H1 (cell line): ENCODE measurements at regions not wholly inside any gene's neighbourhood (a gene's known extent, or its start where the extent isn't known, plus 50 kb on each side); places are given as distances from the start of the nearest gene placed in this dataset.

Experiments used
- CTCF ChIA-PET: fragments of 300-600 bp; sonication (Branson Sonifier 250); formaldehyde crosslinking; loops from one replicate; lab custom pipeline; 2021; ENCODE audit not compliant: partially characterized antibody; lab: Charles Lee
- POLR2A ChIA-PET: fragments of 300-600 bp; sonication (Branson Sonifier 250); formaldehyde crosslinking; loops from one replicate; lab custom pipeline; 2021; ENCODE audit warnings: inconsistent platforms; ENCODE audit not compliant: partially characterized antibody; lab: Charles Lee
- DNase-seq, 2 experiments: peaks; one replicate each; pipeline versions ENCODE4 v3.0.0 to v3.0.0-alpha.2; 2010 to 2022; ENCODE audit warnings: low spot score in 2 of 2, low read depth in 1 of 2, mixed read lengths in 1 of 2
- FAIRE-seq: peaks from 2 replicates; lab custom pipeline; 2011; peaks lifted over from hg19 to GRCh38; lab: Jason Lieb, UNC
- H2AFZ ChIP-seq: 2 replicates; pipeline ENCODE4 v1.8.1; 2012; ENCODE audit warnings: low read length, inconsistent platforms
- H2AK5ac ChIP-seq: 2 replicates; pipeline ENCODE4 v1.6.1; 2013; ENCODE audit warnings: low read depth, low read length
- H2BK120ac ChIP-seq: replicated peaks from 2 replicates; pipeline ENCODE3; 2013; ENCODE audit warnings: low read depth, low read length, inconsistent platforms
- H2BK12ac ChIP-seq: 2 replicates; pipeline ENCODE4 v1.6.1; 2013; ENCODE audit warnings: low read depth, low read length
- H2BK15ac ChIP-seq: 2 replicates; pipeline ENCODE4 v1.6.1; 2013; ENCODE audit warnings: low read length
- H2BK20ac ChIP-seq: 2 replicates; pipeline ENCODE4 v1.6.1; 2013; ENCODE audit warnings: low read length
- H2BK5ac ChIP-seq: 2 replicates; pipeline ENCODE4 v1.6.1; 2013; ENCODE audit warnings: low read depth, low read length
- H3K14ac ChIP-seq: 2 replicates; pipeline ENCODE4 v1.6.1; 2013; ENCODE audit warnings: inconsistent platforms; ENCODE audit not compliant: insufficient read length
- H3K18ac ChIP-seq: 2 replicates; pipeline ENCODE4 v1.6.1; 2013; ENCODE audit warnings: low read length; ENCODE audit errors: extremely low read depth
- H3K23ac ChIP-seq: 2 replicates; pipeline ENCODE4 v1.6.1; 2013; ENCODE audit warnings: inconsistent platforms; ENCODE audit not compliant: insufficient read length
- H3K23me2 ChIP-seq: 2 replicates; pipeline ENCODE4 v1.6.1; 2013; ENCODE audit warnings: low read depth, low read length
- H3K27ac ChIP-seq: 2 replicates; pipeline ENCODE4 v1.6.1; 2011; ENCODE audit warnings: low read depth, low read length, inconsistent platforms
- H3K27me3 ChIP-seq, 4 experiments: replicated peaks in 1 of 4; 1 replicate in 1 of 4; 2 replicates in 3 of 4; pipeline versions ENCODE4 v1.6.1 to v1.8.1; 2011 to 2013; ENCODE audit warnings: low read length in 3 of 4, mild to moderate bottlenecking in 3 of 4, inconsistent platforms in 2 of 4, mixed read lengths in 2 of 4, moderate library complexity in 1 of 4; ENCODE audit not compliant: control insufficient read depth in 3 of 4, insufficient read depth in 3 of 4; ENCODE audit errors: extremely low read depth in 1 of 4
- H3K36me3 ChIP-seq, 4 experiments: 2 replicates each; pipeline versions ENCODE4 v1.6.1 to v1.8.1; 2011 to 2013; ENCODE audit warnings: mild to moderate bottlenecking in 4 of 4, low read length in 3 of 4, moderate library complexity in 2 of 4, control low read depth in 1 of 4, inconsistent platforms in 1 of 4; ENCODE audit not compliant: insufficient read depth in 4 of 4, control insufficient read depth in 2 of 4
- H3K4ac ChIP-seq: replicated peaks from 2 replicates; pipeline ENCODE3; 2013; ENCODE audit warnings: low read length, low read depth, mixed read lengths, inconsistent platforms; ENCODE audit not compliant: insufficient read length
- H3K4me1 ChIP-seq, 4 experiments: replicated peaks in 1 of 4; 1 replicate in 1 of 4; 2 replicates in 3 of 4; pipeline versions ENCODE4 v1.6.1 to v1.8.1; 2011 to 2013; ENCODE audit warnings: low read length in 3 of 4, inconsistent platforms in 2 of 4, mixed read lengths in 1 of 4; ENCODE audit not compliant: insufficient read depth in 4 of 4, control insufficient read depth in 3 of 4
- H3K4me2 ChIP-seq, 2 experiments: 2 replicates each; pipeline versions ENCODE4 v1.6.1 to v1.8.1; 2011 to 2013; ENCODE audit warnings: low read depth in 2 of 2, low read length in 2 of 2, control low read depth in 1 of 2, inconsistent platforms in 1 of 2, mild to moderate bottlenecking in 1 of 2; ENCODE audit not compliant: insufficient read depth in 1 of 2
- H3K4me3 ChIP-seq, 4 experiments: fragments of 200-600, 300-600 bp in 1 of 4; sonication (generic), shearing (Covaris generic), sonication (Bioruptor Twin) in 1 of 4; 2 replicates each; pipeline versions ENCODE4 v1.5.1 to v1.8.1; 2011 to 2016; ENCODE audit warnings: low read length in 4 of 4, low read depth in 3 of 4, control low read depth in 2 of 4, inconsistent platforms in 2 of 4, mild to moderate bottlenecking in 2 of 4, mixed read lengths in 1 of 4, moderate library complexity in 1 of 4; ENCODE audit not compliant: insufficient read depth in 2 of 4; ENCODE audit errors: extremely low read depth in 1 of 4
- H3K56ac ChIP-seq: replicated peaks from 2 replicates; pipeline ENCODE3; 2013; ENCODE audit warnings: low read depth, mild to moderate bottlenecking, mixed read lengths, low read length, inconsistent platforms; ENCODE audit not compliant: insufficient read length
- H3K79me1 ChIP-seq: 2 replicates; pipeline ENCODE4 v1.6.1; 2013; ENCODE audit warnings: low read depth, low read length, control low read depth
- H3K79me2 ChIP-seq, 2 experiments: 2 replicates each; pipeline versions ENCODE4 v1.6.1 to v1.8.1; 2012 to 2013; ENCODE audit warnings: low read length in 2 of 2, mild to moderate bottlenecking in 2 of 2, inconsistent platforms in 1 of 2; ENCODE audit not compliant: insufficient read depth in 2 of 2, control insufficient read depth in 1 of 2
- H3K9ac ChIP-seq, 4 experiments: replicated peaks in 1 of 4; 1 replicate in 1 of 4; 2 replicates in 3 of 4; pipeline versions ENCODE4 v1.6.1 to v1.8.1; 2011 to 2013; ENCODE audit warnings: low read depth in 3 of 4, low read length in 3 of 4, control low read depth in 2 of 4, mild to moderate bottlenecking in 2 of 4, moderate library complexity in 2 of 4, inconsistent platforms in 1 of 4; ENCODE audit errors: extremely low read depth in 1 of 4
- H3K9me3 ChIP-seq, 2 experiments: 2 replicates each; pipeline versions ENCODE4 v1.6.1 to v1.8.1; 2012 to 2013; ENCODE audit warnings: mild to moderate bottlenecking in 2 of 2, moderate library complexity in 2 of 2, control low read depth in 1 of 2, inconsistent platforms in 1 of 2, low read depth in 1 of 2, low read length in 1 of 2, mixed read lengths in 1 of 2; ENCODE audit not compliant: insufficient read depth in 2 of 2
- H4K20me1 ChIP-seq, 2 experiments: replicated peaks in 1 of 2; 2 replicates each; pipeline versions ENCODE3 to v1.8.1; 2011 to 2013; ENCODE audit warnings: inconsistent platforms in 2 of 2, low read length in 2 of 2, mild to moderate bottlenecking in 1 of 2; ENCODE audit not compliant: insufficient read depth in 2 of 2, control insufficient read depth in 1 of 2
- H4K5ac ChIP-seq: 2 replicates; pipeline ENCODE4 v1.6.1; 2013; ENCODE audit warnings: low read length, low read depth, mixed read lengths, inconsistent platforms; ENCODE audit not compliant: insufficient read length
- H4K8ac ChIP-seq: 2 replicates; pipeline ENCODE4 v1.8.0; 2013; ENCODE audit warnings: mild to moderate bottlenecking, moderate library complexity, low read length, inconsistent platforms; ENCODE audit not compliant: insufficient read depth; ENCODE audit errors: extremely low read depth
- H4K91ac ChIP-seq: replicated peaks from 2 replicates; pipeline ENCODE3; 2013; ENCODE audit warnings: low read length, mixed read lengths, inconsistent platforms; ENCODE audit not compliant: insufficient read length
- CTBP2 ChIP-seq: IDR thresholded peaks from 2 replicates; pipeline ENCODE4 v1.7.0; 2011; ENCODE audit warnings: borderline replicate concordance, mild to moderate bottlenecking, moderate library complexity, mixed read lengths, low read length; ENCODE audit not compliant: insufficient read depth, insufficient read length
- CTCF ChIP-seq, 3 experiments: IDR thresholded peaks; 1 replicate in 2 of 3; 2 replicates in 1 of 3; pipeline versions ENCODE4 v1.5.1 to v1.6.1; 2011; ENCODE audit warnings: low read length in 3 of 3, mild to moderate bottlenecking in 3 of 3, inconsistent platforms in 2 of 3, low read depth in 1 of 3, moderate library complexity in 1 of 3; ENCODE audit not compliant: insufficient read depth in 1 of 3; ENCODE audit errors: control extremely low read depth in 1 of 3
- JUND ChIP-seq: IDR thresholded peaks from 2 replicates; pipeline ENCODE4 v1.6.1; 2011; ENCODE audit warnings: mild to moderate bottlenecking, improper control_type of control experiment, low read length
- MAX ChIP-seq: IDR thresholded peaks from 2 replicates; pipeline ENCODE4 v1.6.1; 2012; ENCODE audit warnings: inconsistent platforms
- PHF8 ChIP-seq: fragments of 200-600 bp; sonication (generic); conservative IDR thresholded peaks from 2 replicates; pipeline ENCODE4 v1.7.1; 2012; ENCODE audit warnings: low read depth, mild to moderate bottlenecking, inconsistent platforms, low read length, moderate library complexity
- POLR2AphosphoS5 ChIP-seq: IDR thresholded peaks from 2 replicates; pipeline ENCODE4 v1.6.1; 2011; ENCODE audit warnings: low read depth, low read length
- POU5F1 ChIP-seq: IDR thresholded peaks from 2 replicates; pipeline ENCODE4 v1.6.1; 2011; ENCODE audit warnings: low read depth, mild to moderate bottlenecking, low read length, moderate library complexity
- TEAD4 ChIP-seq: IDR thresholded peaks from 2 replicates; pipeline ENCODE4 v1.6.1; 2012; ENCODE audit warnings: low read depth, low read length, inconsistent platforms, mixed read lengths
- WGBS, 2 experiments: shearing (Covaris generic) in 1 of 2; methylation state at CpG; one replicate each; pipeline versions ENCODE4 v1.1.6 to v1.1.7; 2013 to 2015; ENCODE audit warnings: low lambda C conversion rate in 2 of 2, mixed read lengths in 2 of 2, inconsistent platforms in 1 of 2, low coverage in 1 of 2, missing lambda C conversion rate in 1 of 2; ENCODE audit not compliant: insufficient replicate concordance in 2 of 2, insufficient coverage in 1 of 2, insufficient read length in 1 of 2; ENCODE audit errors: extremely low coverage in 1 of 2, missing lambda C conversion rate in 1 of 2; 5-methylcytosine and 5-hydroxymethylcytosine counted together

GRCh38 chr4:100128338-100128737, 61.9 kb downstream of the DDIT4L start:
- WGBS, 2 experiments = 88% methylated on average over 2 of the region's 2 CpGs; no CpG with 5 or more reads in 1 of the 2 experiments
- no peak for DNase-seq
- POLR2A ChIA-PET = no interaction called here
- no peak for FAIRE-seq
- Histone ChIP-seq H4K8ac (no peak overlapping the region), H4K5ac (no peak overlapping the region), H3K4me1 (no peaks in the 10 kb centered on the region), H4K20me1 (no peaks in the 10 kb centered on the region), H2BK12ac (no peak overlapping the region), H4K91ac (no peak overlapping the region), H3K79me2 (no peaks in the 10 kb centered on the region), H3K23me2 (no peaks in the 10 kb centered on the region), H3K14ac (no peak overlapping the region), H3K56ac (no peak overlapping the region), H3K4me3 (no peak overlapping the region), H3K27me3 (peaks cover 0 to 1% (median 0%) of the 10 kb centered on the region in 4 experiments; a peak in 1 of 7 replicates), H3K9ac (no peak overlapping the region), H3K36me3 (no peaks in the 10 kb centered on the region), H3K23ac (no peak overlapping the region), H2BK20ac (no peak overlapping the region), H2BK5ac (no peak overlapping the region), H3K18ac (no peak overlapping the region), H2AK5ac (no peak overlapping the region), H2BK120ac (no peak overlapping the region), H3K4me2 (no peak overlapping the region), H2AFZ (no peak overlapping the region), H2BK15ac (no peak overlapping the region), H3K4ac (no peak overlapping the region), H3K27ac (no peak overlapping the region), H3K79me1 (no peaks in the 10 kb centered on the region), H3K9me3 (no peaks in the 10 kb centered on the region; a peak in 1 of 4 replicates)
- CTCF ChIA-PET = no interaction called here
- TF ChIP-seq CTBP2 (no peak), MAX (no peak), PHF8 (no peak), POU5F1 (no peak), JUND (no peak), TEAD4 (no peak), POLR2AphosphoS5 (no peak), CTCF (IDR thresholded peaks at IDR 0.05; ENCODE audit: control extremely low read depth in 1 of 3, insufficient read depth in 1 of 3, low read depth in 1 of 3, low read length in 3 of 3) (no peak)
